Right atrium auricular region (tissue), 2 donors: ENCODE measurements at regions not wholly inside any gene's neighbourhood (a gene's known extent, or its start where the extent isn't known, plus 50 kb on each side); places are given as distances from the start of the nearest gene placed in this dataset.

ENCODE experiments used
- DNase-seq: peaks from one replicate; pipeline ENCODE4 v3.0.0-alpha.2; 2019; ENCODE audit warnings: low spot score
- H3K27ac ChIP-seq, 2 donors: fragments of 200-600 bp; sonication (generic); 1 replicate in 1 of 2; 2 replicates in 1 of 2; pipeline ENCODE4 v1.5.1; 2016 to 2019
- H3K27me3 ChIP-seq, 2 donors: fragments of 200-600 bp; sonication (generic); one replicate each; pipeline versions ENCODE4 v1.5.1 to v1.6.0; 2017 to 2019
- H3K36me3 ChIP-seq: fragments of 200-600 bp; sonication (generic); one replicate; pipeline ENCODE4 v1.5.1; 2016
- H3K4me1 ChIP-seq, 2 donors: fragments of 200-600 bp; sonication (generic); one replicate each; pipeline versions ENCODE4 v1.5.1 to v1.6.0; 2017 to 2019
- H3K4me3 ChIP-seq, 2 donors: fragments of 200-600 bp; sonication (generic); 1 replicate in 1 of 2; 2 replicates in 1 of 2; pipeline ENCODE4 v1.5.1; 2017 to 2019; ENCODE audit warnings: mild to moderate bottlenecking in 1 of 2, moderate library complexity in 1 of 2
- H3K9me3 ChIP-seq, 2 donors: fragments of 200-600 bp; sonication (generic); one replicate each; pipeline ENCODE4 v1.5.1; 2019
- CTCF ChIP-seq, 2 donors: fragments of 200-600 bp; sonication (generic); IDR thresholded peaks; one replicate each; pipeline ENCODE4 v1.5.1; 2019; ENCODE audit warnings: antibody characterized with exemption in 2 of 2

- H3K27me3 ChIP-seq, result no peaks in the 10 kb centered on the region
- no peaks in the 10 kb centered on the region for H3K9me3 ChIP-seq
- no peak for DNase-seq
- no peaks in the 10 kb centered on the region for H3K36me3 ChIP-seq
- H3K4me1 ChIP-seq, result no peaks in the 10 kb centered on the region
- no peak overlapping the region for H3K27ac ChIP-seq
- no peak for TF ChIP-seq CTCF (IDR thresholded peaks at IDR 0.05)
- no peak overlapping the region for H3K4me3 ChIP-seq
Observed at GRCh38 chr9:29798599-29798998, 2225.3 kb upstream of the C9orf72 start.

GRCh38 chr9:29799227-29799626 is 2225.9 kb upstream of the C9orf72 start:
- DNase-seq, result no peak
- Histone ChIP-seq H3K4me1 (no peaks in the 10 kb centered on the region), H3K27me3 (no peaks in the 10 kb centered on the region), H3K9me3 (no peaks in the 10 kb centered on the region), H3K36me3 (no peaks in the 10 kb centered on the region), H3K4me3 (no peak overlapping the region), H3K27ac (no peak overlapping the region)
- TF ChIP-seq CTCF (IDR thresholded peaks at IDR 0.05), result no peak

GRCh38 chr9:29800821-29801220 is 2227.5 kb upstream of the C9orf72 start:
- no peak for TF ChIP-seq CTCF (IDR thresholded peaks at IDR 0.05)
- no peaks in the 10 kb centered on the region for H3K9me3 ChIP-seq
- DNase-seq, result no peak
- H3K27me3 ChIP-seq, result no peaks in the 10 kb centered on the region
- no peak overlapping the region for H3K4me3 ChIP-seq
- no peaks in the 10 kb centered on the region for H3K36me3 ChIP-seq
- H3K4me1 ChIP-seq, result no peaks in the 10 kb centered on the region
- H3K27ac ChIP-seq, result no peak overlapping the region

- no peak for TF ChIP-seq CTCF (IDR thresholded peaks at IDR 0.05)
- Histone ChIP-seq H3K27ac (no peak overlapping the region), H3K4me1 (no peaks in the 10 kb centered on the region), H3K36me3 (no peaks in the 10 kb centered on the region), H3K9me3 (no peaks in the 10 kb centered on the region), H3K27me3 (no peaks in the 10 kb centered on the region), H3K4me3 (no peak overlapping the region)
- DNase-seq, result no peak
Observed at GRCh38 chr9:29802454-29802853, 2229.2 kb upstream of the C9orf72 start.

- H3K36me3 ChIP-seq, result no peaks in the 10 kb centered on the region
- no peak overlapping the region for H3K4me3 ChIP-seq
- no peak for TF ChIP-seq CTCF (IDR thresholded peaks at IDR 0.05)
- H3K27ac ChIP-seq, result no peak overlapping the region
- no peaks in the 10 kb centered on the region for H3K27me3 ChIP-seq
- DNase-seq, result no peak
- H3K9me3 ChIP-seq, result no peaks in the 10 kb centered on the region
- H3K4me1 ChIP-seq, result no peaks in the 10 kb centered on the region
Observed at GRCh38 chr9:29806937-29807618, 2233.8 kb upstream of the C9orf72 start.
